OCI-LY3 (cell line): ENCODE measurements at regions not wholly inside any gene's neighbourhood (a gene's known extent, or its start where the extent isn't known, plus 50 kb on each side); places are given as distances from the start of the nearest gene placed in this dataset.

Experiments used
- EZH2phosphoT487 ChIP-seq: fragments of 200-600 bp; shearing (Covaris generic); IDR thresholded peaks from 2 replicates; pipeline ENCODE4 v1.6.1; 2018; ENCODE audit warnings: antibody characterized with exemption, mixed run types, low read depth
- TF ChIP-seq, protein P1 (sequence below): fragments of 200-600, 300-600 bp; sonication (generic); IDR thresholded peaks from 2 replicates; pipeline ENCODE4 v1.5.1; 2014; ENCODE audit warnings: antibody characterized with exemption, low read length, low read depth

- TF ChIP-seq, protein P1, sequence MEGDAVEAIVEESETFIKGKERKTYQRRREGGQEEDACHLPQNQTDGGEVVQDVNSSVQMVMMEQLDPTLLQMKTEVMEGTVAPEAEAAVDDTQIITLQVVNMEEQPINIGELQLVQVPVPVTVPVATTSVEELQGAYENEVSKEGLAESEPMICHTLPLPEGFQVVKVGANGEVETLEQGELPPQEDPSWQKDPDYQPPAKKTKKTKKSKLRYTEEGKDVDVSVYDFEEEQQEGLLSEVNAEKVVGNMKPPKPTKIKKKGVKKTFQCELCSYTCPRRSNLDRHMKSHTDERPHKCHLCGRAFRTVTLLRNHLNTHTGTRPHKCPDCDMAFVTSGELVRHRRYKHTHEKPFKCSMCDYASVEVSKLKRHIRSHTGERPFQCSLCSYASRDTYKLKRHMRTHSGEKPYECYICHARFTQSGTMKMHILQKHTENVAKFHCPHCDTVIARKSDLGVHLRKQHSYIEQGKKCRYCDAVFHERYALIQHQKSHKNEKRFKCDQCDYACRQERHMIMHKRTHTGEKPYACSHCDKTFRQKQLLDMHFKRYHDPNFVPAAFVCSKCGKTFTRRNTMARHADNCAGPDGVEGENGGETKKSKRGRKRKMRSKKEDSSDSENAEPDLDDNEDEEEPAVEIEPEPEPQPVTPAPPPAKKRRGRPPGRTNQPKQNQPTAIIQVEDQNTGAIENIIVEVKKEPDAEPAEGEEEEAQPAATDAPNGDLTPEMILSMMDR = no peak
- no peak for TF ChIP-seq EZH2phosphoT487
Measured at GRCh38 chr14:62133776-62134550, 371.7 kb downstream of the SNAPC1 start.
